H1 (cell line): ENCODE measurements at regions not wholly inside any gene's neighbourhood (a gene's known extent, or its start where the extent isn't known, plus 50 kb on each side); places are given as distances from the start of the nearest gene placed in this dataset.

Source experiments
- CTCF ChIA-PET: fragments of 300-600 bp; sonication (Branson Sonifier 250); formaldehyde crosslinking; loops from one replicate; lab custom pipeline; 2021; ENCODE audit not compliant: partially characterized antibody; lab: Charles Lee
- POLR2A ChIA-PET: fragments of 300-600 bp; sonication (Branson Sonifier 250); formaldehyde crosslinking; loops from one replicate; lab custom pipeline; 2021; ENCODE audit warnings: inconsistent platforms; ENCODE audit not compliant: partially characterized antibody; lab: Charles Lee
- DNase-seq, 2 experiments: peaks; one replicate each; pipeline versions ENCODE4 v3.0.0 to v3.0.0-alpha.2; 2010 to 2022; ENCODE audit warnings: low spot score in 2 of 2, low read depth in 1 of 2, mixed read lengths in 1 of 2
- FAIRE-seq: peaks from 2 replicates; lab custom pipeline; 2011; peaks lifted over from hg19 to GRCh38; lab: Jason Lieb, UNC
- H2AFZ ChIP-seq: 2 replicates; pipeline ENCODE4 v1.8.1; 2012; ENCODE audit warnings: low read length, inconsistent platforms
- H2AK5ac ChIP-seq: 2 replicates; pipeline ENCODE4 v1.6.1; 2013; ENCODE audit warnings: low read depth, low read length
- H2BK120ac ChIP-seq: replicated peaks from 2 replicates; pipeline ENCODE3; 2013; ENCODE audit warnings: low read depth, low read length, inconsistent platforms
- H2BK12ac ChIP-seq: 2 replicates; pipeline ENCODE4 v1.6.1; 2013; ENCODE audit warnings: low read depth, low read length
- H2BK15ac ChIP-seq: 2 replicates; pipeline ENCODE4 v1.6.1; 2013; ENCODE audit warnings: low read length
- H2BK20ac ChIP-seq: 2 replicates; pipeline ENCODE4 v1.6.1; 2013; ENCODE audit warnings: low read length
- H2BK5ac ChIP-seq: 2 replicates; pipeline ENCODE4 v1.6.1; 2013; ENCODE audit warnings: low read depth, low read length
- H3K14ac ChIP-seq: 2 replicates; pipeline ENCODE4 v1.6.1; 2013; ENCODE audit warnings: inconsistent platforms; ENCODE audit not compliant: insufficient read length
- H3K18ac ChIP-seq: 2 replicates; pipeline ENCODE4 v1.6.1; 2013; ENCODE audit warnings: low read length; ENCODE audit errors: extremely low read depth
- H3K23ac ChIP-seq: 2 replicates; pipeline ENCODE4 v1.6.1; 2013; ENCODE audit warnings: inconsistent platforms; ENCODE audit not compliant: insufficient read length
- H3K23me2 ChIP-seq: 2 replicates; pipeline ENCODE4 v1.6.1; 2013; ENCODE audit warnings: low read depth, low read length
- H3K27ac ChIP-seq: 2 replicates; pipeline ENCODE4 v1.6.1; 2011; ENCODE audit warnings: low read depth, low read length, inconsistent platforms
- H3K27me3 ChIP-seq, 4 experiments: replicated peaks in 1 of 4; 1 replicate in 1 of 4; 2 replicates in 3 of 4; pipeline versions ENCODE4 v1.6.1 to v1.8.1; 2011 to 2013; ENCODE audit warnings: low read length in 3 of 4, mild to moderate bottlenecking in 3 of 4, inconsistent platforms in 2 of 4, mixed read lengths in 2 of 4, moderate library complexity in 1 of 4; ENCODE audit not compliant: control insufficient read depth in 3 of 4, insufficient read depth in 3 of 4; ENCODE audit errors: extremely low read depth in 1 of 4
- H3K36me3 ChIP-seq, 4 experiments: 2 replicates each; pipeline versions ENCODE4 v1.6.1 to v1.8.1; 2011 to 2013; ENCODE audit warnings: mild to moderate bottlenecking in 4 of 4, low read length in 3 of 4, moderate library complexity in 2 of 4, control low read depth in 1 of 4, inconsistent platforms in 1 of 4; ENCODE audit not compliant: insufficient read depth in 4 of 4, control insufficient read depth in 2 of 4
- H3K4ac ChIP-seq: replicated peaks from 2 replicates; pipeline ENCODE3; 2013; ENCODE audit warnings: low read length, low read depth, mixed read lengths, inconsistent platforms; ENCODE audit not compliant: insufficient read length
- H3K4me1 ChIP-seq, 4 experiments: replicated peaks in 1 of 4; 1 replicate in 1 of 4; 2 replicates in 3 of 4; pipeline versions ENCODE4 v1.6.1 to v1.8.1; 2011 to 2013; ENCODE audit warnings: low read length in 3 of 4, inconsistent platforms in 2 of 4, mixed read lengths in 1 of 4; ENCODE audit not compliant: insufficient read depth in 4 of 4, control insufficient read depth in 3 of 4
- H3K4me2 ChIP-seq, 2 experiments: 2 replicates each; pipeline versions ENCODE4 v1.6.1 to v1.8.1; 2011 to 2013; ENCODE audit warnings: low read depth in 2 of 2, low read length in 2 of 2, control low read depth in 1 of 2, inconsistent platforms in 1 of 2, mild to moderate bottlenecking in 1 of 2; ENCODE audit not compliant: insufficient read depth in 1 of 2
- H3K4me3 ChIP-seq, 4 experiments: fragments of 200-600, 300-600 bp in 1 of 4; sonication (generic), shearing (Covaris generic), sonication (Bioruptor Twin) in 1 of 4; 2 replicates each; pipeline versions ENCODE4 v1.5.1 to v1.8.1; 2011 to 2016; ENCODE audit warnings: low read length in 4 of 4, low read depth in 3 of 4, control low read depth in 2 of 4, inconsistent platforms in 2 of 4, mild to moderate bottlenecking in 2 of 4, mixed read lengths in 1 of 4, moderate library complexity in 1 of 4; ENCODE audit not compliant: insufficient read depth in 2 of 4; ENCODE audit errors: extremely low read depth in 1 of 4
- H3K56ac ChIP-seq: replicated peaks from 2 replicates; pipeline ENCODE3; 2013; ENCODE audit warnings: low read depth, mild to moderate bottlenecking, mixed read lengths, low read length, inconsistent platforms; ENCODE audit not compliant: insufficient read length
- H3K79me1 ChIP-seq: 2 replicates; pipeline ENCODE4 v1.6.1; 2013; ENCODE audit warnings: low read depth, low read length, control low read depth
- H3K79me2 ChIP-seq, 2 experiments: 2 replicates each; pipeline versions ENCODE4 v1.6.1 to v1.8.1; 2012 to 2013; ENCODE audit warnings: low read length in 2 of 2, mild to moderate bottlenecking in 2 of 2, inconsistent platforms in 1 of 2; ENCODE audit not compliant: insufficient read depth in 2 of 2, control insufficient read depth in 1 of 2
- H3K9ac ChIP-seq, 4 experiments: replicated peaks in 1 of 4; 1 replicate in 1 of 4; 2 replicates in 3 of 4; pipeline versions ENCODE4 v1.6.1 to v1.8.1; 2011 to 2013; ENCODE audit warnings: low read depth in 3 of 4, low read length in 3 of 4, control low read depth in 2 of 4, mild to moderate bottlenecking in 2 of 4, moderate library complexity in 2 of 4, inconsistent platforms in 1 of 4; ENCODE audit errors: extremely low read depth in 1 of 4
- H3K9me3 ChIP-seq, 2 experiments: 2 replicates each; pipeline versions ENCODE4 v1.6.1 to v1.8.1; 2012 to 2013; ENCODE audit warnings: mild to moderate bottlenecking in 2 of 2, moderate library complexity in 2 of 2, control low read depth in 1 of 2, inconsistent platforms in 1 of 2, low read depth in 1 of 2, low read length in 1 of 2, mixed read lengths in 1 of 2; ENCODE audit not compliant: insufficient read depth in 2 of 2
- H4K20me1 ChIP-seq, 2 experiments: replicated peaks in 1 of 2; 2 replicates each; pipeline versions ENCODE3 to v1.8.1; 2011 to 2013; ENCODE audit warnings: inconsistent platforms in 2 of 2, low read length in 2 of 2, mild to moderate bottlenecking in 1 of 2; ENCODE audit not compliant: insufficient read depth in 2 of 2, control insufficient read depth in 1 of 2
- H4K5ac ChIP-seq: 2 replicates; pipeline ENCODE4 v1.6.1; 2013; ENCODE audit warnings: low read length, low read depth, mixed read lengths, inconsistent platforms; ENCODE audit not compliant: insufficient read length
- H4K8ac ChIP-seq: 2 replicates; pipeline ENCODE4 v1.8.0; 2013; ENCODE audit warnings: mild to moderate bottlenecking, moderate library complexity, low read length, inconsistent platforms; ENCODE audit not compliant: insufficient read depth; ENCODE audit errors: extremely low read depth
- H4K91ac ChIP-seq: replicated peaks from 2 replicates; pipeline ENCODE3; 2013; ENCODE audit warnings: low read length, mixed read lengths, inconsistent platforms; ENCODE audit not compliant: insufficient read length
- ASH2L ChIP-seq: fragments of 200-600, 300-600 bp; sonication (generic); IDR thresholded peaks from one replicate; pipeline ENCODE4 v1.7.1; 2017; ENCODE audit warnings: low read length
- BRCA1 ChIP-seq: IDR thresholded peaks from 2 replicates; pipeline ENCODE4 v1.6.1; 2012; ENCODE audit warnings: low read depth, low read length, improper control_type of control experiment
- CBX8 ChIP-seq: fragments of 300-800, 300-1000 bp; sonication (generic); IDR thresholded peaks from 2 replicates; pipeline ENCODE4 v1.7.1; 2016; ENCODE audit warnings: low read depth, low read length, borderline replicate concordance
- CREB1 ChIP-seq: IDR thresholded peaks from 2 replicates; pipeline ENCODE4 v1.6.1; 2012; ENCODE audit warnings: inconsistent platforms
- PHF8 ChIP-seq: fragments of 200-600 bp; sonication (generic); conservative IDR thresholded peaks from 2 replicates; pipeline ENCODE4 v1.7.1; 2012; ENCODE audit warnings: low read depth, mild to moderate bottlenecking, inconsistent platforms, low read length, moderate library complexity
- SAP30 ChIP-seq: fragments of 300-600 bp; sonication (generic); IDR thresholded peaks from 2 replicates; pipeline ENCODE4 v1.7.1; 2012; ENCODE audit warnings: low read length, moderate library complexity, mild to moderate bottlenecking, inconsistent platforms; ENCODE audit not compliant: insufficient read depth, insufficient replicate concordance
- SIN3A ChIP-seq, 2 experiments: IDR thresholded peaks in 1 of 2; conservative IDR thresholded peaks in 1 of 2; 2 replicates each; pipeline ENCODE4 v1.6.1; 2011 to 2012; ENCODE audit warnings: low read length in 2 of 2, improper control_type of control experiment in 1 of 2, low read depth in 1 of 2, mild to moderate bottlenecking in 1 of 2
- SP1 ChIP-seq: IDR thresholded peaks from 2 replicates; pipeline ENCODE4 v1.6.1; 2011; ENCODE audit warnings: low read depth, low read length
- SUZ12 ChIP-seq: fragments of 200-600 bp; sonication (generic); IDR thresholded peaks from 2 replicates; pipeline ENCODE4 v1.6.1; 2012; ENCODE audit warnings: mild to moderate bottlenecking, inconsistent platforms, low read length, moderate library complexity, mixed read lengths
- TAF7 ChIP-seq: optimal IDR thresholded peaks from 2 replicates; pipeline ENCODE3; 2011; ENCODE audit warnings: low read depth, mild to moderate bottlenecking, inconsistent platforms, low read length, moderate library complexity, borderline replicate concordance
- TCF12 ChIP-seq: IDR thresholded peaks from 2 replicates; pipeline ENCODE4 v1.6.1; 2011; ENCODE audit warnings: low read depth, mild to moderate bottlenecking, low read length
- YY1 ChIP-seq: IDR thresholded peaks from 2 replicates; pipeline ENCODE4 v1.6.1; 2011; ENCODE audit warnings: low read depth, mild to moderate bottlenecking, low read length
- WGBS, 2 experiments: shearing (Covaris generic) in 1 of 2; methylation state at CpG; one replicate each; pipeline versions ENCODE4 v1.1.6 to v1.1.7; 2013 to 2015; ENCODE audit warnings: low lambda C conversion rate in 2 of 2, mixed read lengths in 2 of 2, inconsistent platforms in 1 of 2, low coverage in 1 of 2, missing lambda C conversion rate in 1 of 2; ENCODE audit not compliant: insufficient replicate concordance in 2 of 2, insufficient coverage in 1 of 2, insufficient read length in 1 of 2; ENCODE audit errors: extremely low coverage in 1 of 2, missing lambda C conversion rate in 1 of 2; 5-methylcytosine and 5-hydroxymethylcytosine counted together
- TF ChIP-seq, protein P1 (sequence below), 3 experiments: IDR thresholded peaks; 1 replicate in 2 of 3; 2 replicates in 1 of 3; pipeline versions ENCODE4 v1.5.1 to v1.6.1; 2011; ENCODE audit warnings: low read length in 3 of 3, mild to moderate bottlenecking in 3 of 3, inconsistent platforms in 2 of 3, low read depth in 1 of 3, moderate library complexity in 1 of 3; ENCODE audit not compliant: insufficient read depth in 1 of 3; ENCODE audit errors: control extremely low read depth in 1 of 3

DNA sequence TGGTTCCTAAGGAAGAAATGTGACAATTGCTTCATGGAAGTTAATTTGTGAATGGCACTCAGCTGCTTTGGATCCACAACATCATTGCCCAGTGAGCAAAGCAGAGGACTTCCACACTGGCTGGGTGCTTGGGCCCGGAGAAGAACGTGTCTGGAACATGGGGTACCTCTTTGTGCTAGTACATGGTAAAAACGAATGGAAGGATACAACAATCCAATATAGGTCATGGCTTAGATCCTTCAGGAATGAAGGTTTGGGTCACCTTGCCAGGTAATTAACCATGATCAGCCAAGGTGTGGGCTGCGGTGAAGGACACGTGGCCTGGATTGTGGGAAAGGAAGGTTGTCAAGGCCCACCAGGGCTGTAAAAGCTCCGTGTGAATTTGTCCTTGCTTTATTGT is 245.9 kb upstream of the HS6ST1 start:
- H2AFZ ChIP-seq, result no peak overlapping the region
- H3K79me2 ChIP-seq, result no peaks in the 10 kb centered on the region
- H2BK20ac ChIP-seq, result no peak overlapping the region
- H3K36me3 ChIP-seq, result no peaks in the 10 kb centered on the region
- no peak overlapping the region for H3K4me2 ChIP-seq
- no peak overlapping the region for H4K5ac ChIP-seq
- no peak overlapping the region for H2BK5ac ChIP-seq
- no peak overlapping the region for H3K4ac ChIP-seq
- H3K4me1 ChIP-seq, result no peaks in the 10 kb centered on the region; a peak in 2 of 7 replicates
- H2BK120ac ChIP-seq, result no peak overlapping the region
- ChIA-PET POLR2A (no interaction called here), CTCF (no interaction called here)
- no peaks in the 10 kb centered on the region for H3K23me2 ChIP-seq
- H3K27me3 ChIP-seq, result no peaks in the 10 kb centered on the region
- H3K27ac ChIP-seq, result no peak overlapping the region
- no peaks in the 10 kb centered on the region for H3K9me3 ChIP-seq
- H3K9ac ChIP-seq, result no peak overlapping the region
- H4K20me1 ChIP-seq, result no peaks in the 10 kb centered on the region
- no peaks in the 10 kb centered on the region for H3K79me1 ChIP-seq
- no peak overlapping the region for H2BK15ac ChIP-seq
- no peak for FAIRE-seq
- no peak overlapping the region for H3K14ac ChIP-seq
- no peak overlapping the region; the same call in 1 of the 2 replicates for H3K18ac ChIP-seq
- no peak overlapping the region for H2AK5ac ChIP-seq
- no peak overlapping the region for H3K56ac ChIP-seq
- no peak overlapping the region for H3K23ac ChIP-seq
- 84% methylated on average over 6 of the region's 6 CpGs; no CpG with 5 or more reads in 1 of the 2 experiments for WGBS, 2 experiments
- DNase-seq, result no peak
- H4K91ac ChIP-seq, result no peak overlapping the region
- H2BK12ac ChIP-seq, result no peak overlapping the region
- H4K8ac ChIP-seq, result no peak overlapping the region
- H3K4me3 ChIP-seq, result no peak overlapping the region
- TF ChIP-seq TAF7 (no peak), CBX8 (no peak), SP1 (no peak), YY1 (no peak), BRCA1 (no peak), SAP30 (no peak), SUZ12 (no peak), PHF8 (no peak), ASH2L (no peak), TCF12 (no peak), SIN3A (conservative IDR thresholded peaks at IDR 0.05 in 1 of 2, IDR thresholded peaks at IDR 0.05 in 1 of 2; ENCODE audit: low read depth in 1 of 2, low read length in 2 of 2) (no peak), CREB1 (no peak)
- TF ChIP-seq, protein P1, sequence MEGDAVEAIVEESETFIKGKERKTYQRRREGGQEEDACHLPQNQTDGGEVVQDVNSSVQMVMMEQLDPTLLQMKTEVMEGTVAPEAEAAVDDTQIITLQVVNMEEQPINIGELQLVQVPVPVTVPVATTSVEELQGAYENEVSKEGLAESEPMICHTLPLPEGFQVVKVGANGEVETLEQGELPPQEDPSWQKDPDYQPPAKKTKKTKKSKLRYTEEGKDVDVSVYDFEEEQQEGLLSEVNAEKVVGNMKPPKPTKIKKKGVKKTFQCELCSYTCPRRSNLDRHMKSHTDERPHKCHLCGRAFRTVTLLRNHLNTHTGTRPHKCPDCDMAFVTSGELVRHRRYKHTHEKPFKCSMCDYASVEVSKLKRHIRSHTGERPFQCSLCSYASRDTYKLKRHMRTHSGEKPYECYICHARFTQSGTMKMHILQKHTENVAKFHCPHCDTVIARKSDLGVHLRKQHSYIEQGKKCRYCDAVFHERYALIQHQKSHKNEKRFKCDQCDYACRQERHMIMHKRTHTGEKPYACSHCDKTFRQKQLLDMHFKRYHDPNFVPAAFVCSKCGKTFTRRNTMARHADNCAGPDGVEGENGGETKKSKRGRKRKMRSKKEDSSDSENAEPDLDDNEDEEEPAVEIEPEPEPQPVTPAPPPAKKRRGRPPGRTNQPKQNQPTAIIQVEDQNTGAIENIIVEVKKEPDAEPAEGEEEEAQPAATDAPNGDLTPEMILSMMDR (IDR thresholded peaks at IDR 0.05; ENCODE audit: control extremely low read depth in 1 of 3, insufficient read depth in 1 of 3, low read depth in 1 of 3, low read length in 3 of 3), result no peak
